ENCODE measurements at regions not wholly inside any gene's neighbourhood (a gene's known extent, or its start where the extent isn't known, plus 50 kb on each side); places are given as distances from the start of the nearest gene placed in this dataset.

DNA sequence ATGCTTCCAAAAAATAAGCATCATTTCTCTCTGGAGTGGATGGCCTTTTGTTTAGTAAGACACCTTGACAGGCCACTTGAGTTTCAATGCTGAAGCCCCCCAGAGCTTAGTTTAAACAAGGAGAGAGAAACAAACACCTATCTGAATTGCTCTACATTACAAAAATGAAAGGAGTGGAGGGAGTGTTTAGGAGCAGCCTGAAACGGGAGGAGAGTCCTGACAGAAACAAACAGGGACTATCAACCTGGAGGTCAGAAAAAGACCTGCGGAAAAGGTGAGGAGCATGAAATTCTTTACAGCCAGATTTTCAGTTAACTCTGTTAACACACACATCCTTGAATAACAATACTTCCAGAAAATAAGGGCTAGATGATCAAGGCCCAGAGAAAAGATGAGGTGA lies 126.2 kb downstream of the NR4A2 start:
- no peak for TF ChIP-seq POLR2A (IDR thresholded peaks at IDR 0.05)
- TF ChIP-seq EP300 (IDR thresholded peaks at IDR 0.05), result no peak
- TF ChIP-seq, protein P1, sequence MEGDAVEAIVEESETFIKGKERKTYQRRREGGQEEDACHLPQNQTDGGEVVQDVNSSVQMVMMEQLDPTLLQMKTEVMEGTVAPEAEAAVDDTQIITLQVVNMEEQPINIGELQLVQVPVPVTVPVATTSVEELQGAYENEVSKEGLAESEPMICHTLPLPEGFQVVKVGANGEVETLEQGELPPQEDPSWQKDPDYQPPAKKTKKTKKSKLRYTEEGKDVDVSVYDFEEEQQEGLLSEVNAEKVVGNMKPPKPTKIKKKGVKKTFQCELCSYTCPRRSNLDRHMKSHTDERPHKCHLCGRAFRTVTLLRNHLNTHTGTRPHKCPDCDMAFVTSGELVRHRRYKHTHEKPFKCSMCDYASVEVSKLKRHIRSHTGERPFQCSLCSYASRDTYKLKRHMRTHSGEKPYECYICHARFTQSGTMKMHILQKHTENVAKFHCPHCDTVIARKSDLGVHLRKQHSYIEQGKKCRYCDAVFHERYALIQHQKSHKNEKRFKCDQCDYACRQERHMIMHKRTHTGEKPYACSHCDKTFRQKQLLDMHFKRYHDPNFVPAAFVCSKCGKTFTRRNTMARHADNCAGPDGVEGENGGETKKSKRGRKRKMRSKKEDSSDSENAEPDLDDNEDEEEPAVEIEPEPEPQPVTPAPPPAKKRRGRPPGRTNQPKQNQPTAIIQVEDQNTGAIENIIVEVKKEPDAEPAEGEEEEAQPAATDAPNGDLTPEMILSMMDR (IDR thresholded peaks at IDR 0.05), result no peak
- no peak for DNase-seq
- Histone ChIP-seq H3K9me3 (no peaks in the 10 kb centered on the region), H3K27me3 (no peaks in the 10 kb centered on the region), H3K4me1 (ENCODE audit: insufficient read depth) (no peaks in the 10 kb centered on the region), H3K27ac (no peak overlapping the region), H3K36me3 (no peaks in the 10 kb centered on the region), H3K4me3 (no peak overlapping the region)
- intact Hi-C loops (cut with DNase I), result no loop called here
- 28 to 37% (median 31%) methylated on average over 2 of the region's 2 CpGs for WGBS, 3 donors

DNA sequence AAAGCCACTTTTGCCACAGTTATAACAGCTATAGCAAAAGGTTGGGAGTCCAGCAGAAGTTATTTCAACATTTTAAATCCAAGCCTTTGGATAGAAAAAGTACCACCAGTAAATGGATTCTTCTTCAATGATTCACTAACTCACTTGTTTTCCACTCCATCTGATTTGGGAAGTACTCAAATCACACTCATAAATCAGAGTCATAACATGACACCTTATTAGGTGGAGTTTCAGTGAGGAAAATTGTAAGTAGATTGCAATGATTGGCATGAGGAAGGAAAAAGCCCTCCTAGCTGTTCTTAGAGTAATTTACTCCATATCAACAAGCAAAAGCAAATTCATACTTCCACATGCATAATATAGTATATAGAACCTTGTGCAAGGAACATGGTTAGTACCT lies 132.9 kb downstream of the NR4A2 start:
- no peaks in the 10 kb centered on the region for H3K27me3 ChIP-seq
- H3K9me3 ChIP-seq, result no peaks in the 10 kb centered on the region
- H3K27ac ChIP-seq, result no peak overlapping the region
- intact Hi-C loops (cut with DNase I), result no loop called here
- no peak for DNase-seq
- TF ChIP-seq EP300 (IDR thresholded peaks at IDR 0.05), result no peak
- TF ChIP-seq, protein P1 (IDR thresholded peaks at IDR 0.05), result no peak
- TF ChIP-seq POLR2A (IDR thresholded peaks at IDR 0.05), result no peak
- H3K4me3 ChIP-seq, result no peak overlapping the region
- H3K36me3 ChIP-seq, result no peaks in the 10 kb centered on the region
- H3K4me1 ChIP-seq (ENCODE audit: insufficient read depth), result no peaks in the 10 kb centered on the region

DNA sequence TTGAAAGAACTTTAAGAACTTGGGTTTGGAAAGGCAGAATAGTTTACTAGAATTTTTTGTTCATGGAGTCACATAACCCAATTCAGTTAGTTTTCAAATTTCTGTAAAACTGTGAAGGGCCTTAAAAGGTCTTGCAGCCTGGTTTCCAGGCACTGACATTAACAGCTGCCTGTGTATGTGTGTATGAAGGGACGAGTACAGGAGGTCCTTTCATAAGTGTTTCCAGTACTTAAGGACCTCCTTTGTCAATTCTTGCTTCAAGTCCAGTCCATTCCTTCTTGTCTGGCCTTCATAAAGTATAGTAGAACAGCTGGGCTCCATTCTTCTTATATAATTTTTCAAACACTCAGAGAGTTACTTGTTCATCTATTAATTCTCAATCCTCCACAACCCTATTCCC lies 136.5 kb downstream of the NR4A2 start:
- H3K27ac ChIP-seq, result no peak overlapping the region
- WGBS, 3 donors, result 73 to 82% (median 79%) methylated on average over 1 of the region's 1 CpG
- intact Hi-C loops (cut with DNase I), result no loop called here
- TF ChIP-seq POLR2A (IDR thresholded peaks at IDR 0.05) (no peak), EP300 (IDR thresholded peaks at IDR 0.05) (no peak)
- TF ChIP-seq, protein P1 (IDR thresholded peaks at IDR 0.05), result no peak
- no peak overlapping the region for H3K4me3 ChIP-seq
- no peak for DNase-seq
- no peaks in the 10 kb centered on the region for H3K9me3 ChIP-seq
- H3K4me1 ChIP-seq (ENCODE audit: insufficient read depth), result no peaks in the 10 kb centered on the region
- no peaks in the 10 kb centered on the region for H3K27me3 ChIP-seq
- H3K36me3 ChIP-seq, result no peaks in the 10 kb centered on the region

DNA sequence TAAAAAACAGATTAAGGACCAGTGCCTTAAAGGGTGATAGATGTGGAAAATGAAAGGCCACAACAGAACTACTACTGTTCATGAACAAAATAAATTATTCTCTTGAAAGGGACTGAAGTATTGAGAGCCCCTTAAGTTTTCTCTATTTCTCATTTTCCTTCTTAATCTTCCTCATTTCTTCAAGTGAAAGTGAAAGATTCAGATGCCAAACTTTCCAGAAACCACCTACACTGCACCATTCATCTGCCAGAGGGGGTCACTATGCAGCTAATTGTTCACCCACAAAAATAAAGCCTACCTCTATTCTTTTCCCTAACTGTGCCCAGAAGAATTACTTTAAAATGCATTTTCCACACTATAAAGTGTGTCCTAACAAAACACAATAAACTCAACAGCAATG lies 140.1 kb downstream of the NR4A2 start:
- no peak overlapping the region for H3K27ac ChIP-seq
- no peak for DNase-seq
- no peak overlapping the region for H3K4me3 ChIP-seq
- H3K4me1 ChIP-seq (ENCODE audit: insufficient read depth), result no peaks in the 10 kb centered on the region
- H3K36me3 ChIP-seq, result no peaks in the 10 kb centered on the region
- H3K27me3 ChIP-seq, result no peaks in the 10 kb centered on the region
- H3K9me3 ChIP-seq, result no peaks in the 10 kb centered on the region
- TF ChIP-seq POLR2A (IDR thresholded peaks at IDR 0.05) (no peak), EP300 (IDR thresholded peaks at IDR 0.05) (no peak)
- TF ChIP-seq, protein P1 (IDR thresholded peaks at IDR 0.05), result no peak
- intact Hi-C loops (cut with DNase I), result no loop called here

DNA sequence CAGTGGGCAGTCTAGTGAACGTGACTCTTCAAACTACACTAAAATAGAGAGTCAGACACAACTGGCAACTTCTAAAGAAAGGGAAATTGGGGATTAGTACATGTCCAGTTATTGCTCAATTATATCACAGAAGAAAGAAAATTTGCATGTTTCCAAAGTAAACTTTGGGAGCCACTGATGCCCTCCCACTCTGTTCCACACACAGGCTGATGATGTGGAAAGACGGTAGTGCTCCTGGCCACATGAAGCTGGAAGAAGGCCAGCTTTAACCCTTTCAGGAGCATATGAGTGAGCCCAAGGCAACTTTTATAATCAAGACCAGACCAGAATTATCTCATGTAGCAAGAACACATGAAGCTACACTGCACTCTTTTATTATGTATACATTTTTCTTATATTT lies 141.0 kb downstream of the NR4A2 start:
- Histone ChIP-seq H3K9me3 (no peaks in the 10 kb centered on the region), H3K36me3 (no peaks in the 10 kb centered on the region), H3K27me3 (no peaks in the 10 kb centered on the region), H3K4me3 (no peak overlapping the region), H3K27ac (no peak overlapping the region), H3K4me1 (ENCODE audit: insufficient read depth) (no peaks in the 10 kb centered on the region)
- intact Hi-C loops (cut with DNase I), result no loop called here
- WGBS, 3 donors, result 12 to 20% (median 15%) methylated on average over 2 of the region's 2 CpGs
- TF ChIP-seq, protein P1 (IDR thresholded peaks at IDR 0.05), result no peak
- TF ChIP-seq EP300 (IDR thresholded peaks at IDR 0.05) (no peak), POLR2A (IDR thresholded peaks at IDR 0.05) (no peak)
- DNase-seq, result no peak

Measured in ovary (tissue), 7 donors.